Stomach smooth muscle (tissue), 2 donors: ENCODE measurements at regions not wholly inside any gene's neighbourhood (a gene's known extent, or its start where the extent isn't known, plus 50 kb on each side); places are given as distances from the start of the nearest gene placed in this dataset.

Experiments used
- H3K27ac ChIP-seq: one replicate; pipeline ENCODE4 v1.7.0; 2013; ENCODE audit warnings: mild to moderate bottlenecking, low read length, inconsistent platforms
- H3K27me3 ChIP-seq, 2 donors: one replicate each; pipeline ENCODE4 v1.7.0; 2013; ENCODE audit warnings: low read length in 2 of 2; ENCODE audit not compliant: insufficient read depth in 2 of 2, control insufficient read depth in 1 of 2
- H3K36me3 ChIP-seq, 2 donors: one replicate each; pipeline ENCODE4 v1.7.0; 2013; ENCODE audit warnings: low read length in 2 of 2; ENCODE audit not compliant: control insufficient read depth in 2 of 2, insufficient read depth in 2 of 2
- H3K4me1 ChIP-seq: one replicate; pipeline ENCODE4 v1.7.0; 2013; ENCODE audit warnings: low read length; ENCODE audit not compliant: control insufficient read depth, insufficient read depth
- H3K4me3 ChIP-seq, 2 donors: one replicate each; pipeline ENCODE4 v1.7.0; 2013; ENCODE audit warnings: low read length in 2 of 2
- H3K9ac ChIP-seq, 2 donors: one replicate each; pipeline ENCODE4 v1.7.0; 2013; ENCODE audit warnings: low read length in 2 of 2, mild to moderate bottlenecking in 1 of 2
- H3K9me3 ChIP-seq, 2 donors: one replicate each; pipeline ENCODE4 v1.7.0; 2013; ENCODE audit warnings: low read length in 2 of 2; ENCODE audit not compliant: control insufficient read depth in 2 of 2
- donor health status: healthy.
- donor health status: Pancreatic carcinoma.

DNA sequence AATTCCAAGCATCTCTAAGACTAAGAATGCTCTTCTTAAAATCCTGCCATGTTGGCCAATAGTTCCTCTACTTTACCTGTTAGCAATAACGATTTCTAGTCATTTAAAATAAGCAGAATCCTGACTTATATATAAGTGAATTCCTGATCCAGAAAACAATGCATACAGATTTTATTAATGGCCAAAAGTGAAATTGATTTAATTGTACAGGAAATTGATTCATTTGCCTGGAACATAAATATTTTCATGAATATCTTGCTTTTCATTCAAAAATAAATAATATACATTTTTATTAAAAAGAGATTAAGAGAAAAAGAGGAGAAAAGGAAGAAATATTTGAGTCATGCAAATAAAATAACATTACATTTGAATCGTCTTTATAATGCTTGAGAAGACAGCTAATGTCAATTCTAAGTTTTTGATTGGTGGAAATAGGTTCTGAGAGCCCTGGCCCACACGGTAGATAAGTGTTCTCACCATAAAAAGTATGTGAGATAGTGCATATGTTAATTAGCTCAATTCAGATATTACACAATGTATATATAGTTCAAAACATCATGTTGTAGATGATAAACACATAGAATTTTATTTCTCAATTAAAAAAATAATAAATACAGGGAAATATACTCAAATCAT lies 323.2 kb upstream of the MIR17HG start:
- Histone ChIP-seq H3K27ac (no peak overlapping the region), H3K9me3 (no peaks in the 10 kb centered on the region), H3K4me1 (no peaks in the 10 kb centered on the region), H3K9ac (no peak overlapping the region), H3K36me3 (no peaks in the 10 kb centered on the region), H3K4me3 (no peak overlapping the region), H3K27me3 (no peaks in the 10 kb centered on the region)

- H3K27me3 ChIP-seq: no peaks in the 10 kb centered on the region
- no peak overlapping the region for H3K4me3 ChIP-seq
- no peaks in the 10 kb centered on the region for H3K9me3 ChIP-seq
- H3K27ac ChIP-seq: no peak overlapping the region
- no peaks in the 10 kb centered on the region for H3K36me3 ChIP-seq
- no peak overlapping the region for H3K9ac ChIP-seq
- no peaks in the 10 kb centered on the region for H3K4me1 ChIP-seq
These were observed 322.0 kb upstream of the MIR17HG start for GRCh38 chr13:91025442-91025841.

DNA sequence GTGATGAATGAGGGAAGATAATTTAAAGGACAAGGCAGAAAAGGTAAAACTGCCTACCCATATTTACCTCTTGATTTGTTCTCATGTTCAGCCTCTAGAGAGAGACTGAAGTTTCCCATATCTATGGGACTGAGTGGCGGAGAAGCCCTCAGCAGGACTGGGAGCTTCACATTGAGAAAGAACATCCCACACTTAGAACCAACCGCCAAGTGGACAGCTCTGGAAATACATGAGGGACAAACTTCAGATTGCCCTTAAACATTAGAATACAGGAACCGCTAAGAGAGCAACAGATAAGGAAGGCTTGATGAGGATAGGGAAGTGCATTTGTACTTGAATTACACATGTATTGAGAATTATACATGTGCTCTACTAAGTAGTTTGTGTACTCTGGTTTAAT lies 316.0 kb upstream of the MIR17HG start:
- H3K27me3 ChIP-seq: no peaks in the 10 kb centered on the region
- H3K4me3 ChIP-seq: no peak overlapping the region
- H3K27ac ChIP-seq: no peak overlapping the region

GRCh38 chr13:91032104-91032503 lies 315.4 kb upstream of the MIR17HG start:
- H3K36me3 ChIP-seq: no peaks in the 10 kb centered on the region
- no peaks in the 10 kb centered on the region for H3K4me1 ChIP-seq
- H3K27ac ChIP-seq: no peak overlapping the region
- H3K4me3 ChIP-seq: no peak overlapping the region
- H3K9me3 ChIP-seq: no peaks in the 10 kb centered on the region
- H3K27me3 ChIP-seq: no peaks in the 10 kb centered on the region
- no peak overlapping the region for H3K9ac ChIP-seq

More for the DNA sequence above, 316.0 kb upstream of the MIR17HG start:
- Histone ChIP-seq H3K9me3 (no peaks in the 10 kb centered on the region), H3K36me3 (no peaks in the 10 kb centered on the region), H3K4me1 (no peaks in the 10 kb centered on the region), H3K9ac (no peak overlapping the region)

DNA sequence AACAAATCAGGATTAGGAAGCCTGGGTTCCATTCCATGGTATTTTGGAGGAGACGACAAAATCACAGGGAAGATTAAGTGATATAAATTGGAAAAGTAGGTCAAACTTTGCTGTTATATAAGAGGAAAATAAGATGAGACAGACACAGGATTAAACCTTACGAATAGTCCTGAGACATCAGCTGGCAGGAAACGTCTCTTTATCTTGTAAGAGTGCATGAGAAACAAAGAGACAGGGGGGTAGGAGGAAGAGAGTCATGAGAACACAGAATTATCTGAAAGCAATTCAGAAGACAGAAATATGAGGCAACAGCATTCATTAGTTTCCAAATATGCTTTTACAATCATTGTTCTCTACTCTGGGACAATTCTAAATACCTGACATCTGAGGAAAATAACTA lies 310.6 kb upstream of the MIR17HG start:
- no peak overlapping the region for H3K27ac ChIP-seq
- no peak overlapping the region for H3K9ac ChIP-seq
- H3K36me3 ChIP-seq: no peaks in the 10 kb centered on the region
- no peaks in the 10 kb centered on the region for H3K9me3 ChIP-seq
- no peaks in the 10 kb centered on the region for H3K27me3 ChIP-seq
- no peaks in the 10 kb centered on the region for H3K4me1 ChIP-seq
- no peak overlapping the region for H3K4me3 ChIP-seq

GRCh38 chr13:91042870-91043269 lies 304.6 kb upstream of the MIR17HG start:
- H3K36me3 ChIP-seq: no peaks in the 10 kb centered on the region
- no peak overlapping the region for H3K4me3 ChIP-seq
- no peak overlapping the region for H3K27ac ChIP-seq
- H3K9ac ChIP-seq: no peak overlapping the region
- H3K9me3 ChIP-seq: no peaks in the 10 kb centered on the region
- no peaks in the 10 kb centered on the region for H3K4me1 ChIP-seq
- no peaks in the 10 kb centered on the region for H3K27me3 ChIP-seq

DNA sequence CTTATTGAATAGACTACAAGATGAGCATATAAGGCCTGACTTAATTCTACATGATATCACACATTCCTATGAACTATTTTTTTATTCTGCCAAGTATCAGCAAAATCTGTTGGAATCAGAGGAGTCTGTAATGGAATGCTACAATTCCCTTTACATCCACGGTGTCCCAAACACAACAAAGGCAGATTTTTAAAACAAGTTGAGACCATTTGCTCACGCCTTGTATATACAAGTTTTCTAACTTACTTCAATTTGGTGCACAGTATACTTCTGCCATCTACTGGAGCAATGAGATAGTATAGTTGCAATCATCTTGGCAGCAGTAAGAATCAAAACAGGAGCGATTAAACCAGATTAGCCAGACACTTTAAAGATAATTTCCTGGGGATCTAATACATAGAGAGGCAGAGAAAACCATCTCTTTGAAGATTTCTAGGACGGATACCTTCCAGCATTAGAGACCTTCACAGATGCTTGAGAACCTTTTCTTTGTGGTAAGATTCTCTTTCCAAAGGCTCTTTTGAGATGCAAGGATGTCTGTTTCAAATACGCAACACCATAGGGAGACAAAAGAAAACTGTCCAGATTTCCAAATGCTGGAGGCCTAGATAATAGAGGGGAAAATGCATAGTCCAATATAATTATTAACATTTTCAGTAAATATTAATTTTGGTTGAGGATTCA lies 302.0 kb upstream of the MIR17HG start:
- no peaks in the 10 kb centered on the region for H3K4me1 ChIP-seq
- no peaks in the 10 kb centered on the region for H3K27me3 ChIP-seq
- H3K36me3 ChIP-seq: no peaks in the 10 kb centered on the region
- H3K9ac ChIP-seq: no peak overlapping the region
- H3K9me3 ChIP-seq: no peaks in the 10 kb centered on the region
- H3K4me3 ChIP-seq: no peak overlapping the region
- H3K27ac ChIP-seq: no peak overlapping the region

- H3K27ac ChIP-seq: no peak overlapping the region
- no peaks in the 10 kb centered on the region for H3K9me3 ChIP-seq
- H3K4me3 ChIP-seq: no peak overlapping the region
- no peak overlapping the region for H3K9ac ChIP-seq
- no peaks in the 10 kb centered on the region for H3K36me3 ChIP-seq
- H3K27me3 ChIP-seq: no peaks in the 10 kb centered on the region
- H3K4me1 ChIP-seq: no peaks in the 10 kb centered on the region
These were observed 300.7 kb upstream of the MIR17HG start for GRCh38 chr13:91046715-91047327.

GRCh38 chr13:91050970-91051369 lies 296.5 kb upstream of the MIR17HG start:
- H3K4me1 ChIP-seq: no peaks in the 10 kb centered on the region
- H3K36me3 ChIP-seq: no peaks in the 10 kb centered on the region
- no peak overlapping the region for H3K9ac ChIP-seq
- H3K9me3 ChIP-seq: no peaks in the 10 kb centered on the region
- H3K4me3 ChIP-seq: no peak overlapping the region
- no peak overlapping the region for H3K27ac ChIP-seq
- H3K27me3 ChIP-seq: no peaks in the 10 kb centered on the region

DNA sequence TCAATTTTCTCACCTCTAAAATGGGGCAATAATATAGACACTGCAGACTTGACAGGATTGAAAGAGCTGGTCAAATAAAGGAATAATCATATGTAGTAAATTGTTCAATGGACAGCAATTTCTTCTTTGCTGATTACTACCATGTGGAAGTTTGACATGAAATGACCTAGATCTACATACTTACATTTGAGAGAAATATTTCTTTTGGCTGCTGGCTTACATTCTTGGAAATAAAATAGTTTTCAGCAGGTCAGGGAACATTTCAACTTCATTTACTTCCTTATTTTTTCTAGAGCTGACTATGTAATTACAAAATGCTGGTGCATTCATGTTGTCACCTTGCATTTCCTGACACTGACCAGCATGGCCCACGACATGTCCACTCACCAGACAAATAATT lies 294.6 kb upstream of the MIR17HG start:
- H3K27ac ChIP-seq: no peak overlapping the region
- H3K9ac ChIP-seq: no peak overlapping the region
- H3K4me1 ChIP-seq: no peaks in the 10 kb centered on the region
- no peak overlapping the region for H3K4me3 ChIP-seq
- no peaks in the 10 kb centered on the region for H3K36me3 ChIP-seq
- peaks cover 0 to under 1% of the 10 kb centered on the region in 2 donors for H3K9me3 ChIP-seq
- H3K27me3 ChIP-seq: no peaks in the 10 kb centered on the region
